HG03060 (cell line): ENCODE measurements at regions not wholly inside any gene's neighbourhood (a gene's known extent, or its start where the extent isn't known, plus 50 kb on each side); places are given as distances from the start of the nearest gene placed in this dataset.
"Not testable (repeated sequence)": the region's sequence is repeated elsewhere in the genome, so short reads cannot be mapped to it uniquely, and the experiment has no call there.

Source experiments
- ATAC-seq: cut with Tn5 transposase; IDR thresholded peaks from one replicate; pipeline ENCODE4 v1.9.1; 2021; ENCODE audit warnings: low read depth, moderate number of reproducible peaks; ENCODE audit not compliant: unreplicated experiment

DNA sequence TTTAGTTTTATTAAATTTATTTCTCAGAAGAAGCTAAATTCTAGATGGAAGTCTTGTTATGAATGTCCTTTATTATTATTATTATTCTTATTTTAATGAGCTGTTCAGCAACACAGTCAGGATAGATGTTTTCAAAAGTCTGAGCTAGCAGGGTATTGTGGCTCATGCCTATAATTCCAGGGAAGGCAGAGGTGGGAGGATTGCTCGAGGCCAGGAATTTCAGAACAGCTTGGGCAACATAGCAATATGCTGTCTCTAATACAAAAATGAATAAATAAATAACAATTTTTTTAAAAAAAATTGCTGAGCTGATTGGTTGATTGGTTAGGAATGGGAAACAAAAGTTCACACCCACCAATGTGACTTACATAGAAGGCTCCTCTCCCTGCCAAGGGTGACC lies 274.1 kb upstream of the CYRIA start:
- no peak for ATAC-seq

DNA sequence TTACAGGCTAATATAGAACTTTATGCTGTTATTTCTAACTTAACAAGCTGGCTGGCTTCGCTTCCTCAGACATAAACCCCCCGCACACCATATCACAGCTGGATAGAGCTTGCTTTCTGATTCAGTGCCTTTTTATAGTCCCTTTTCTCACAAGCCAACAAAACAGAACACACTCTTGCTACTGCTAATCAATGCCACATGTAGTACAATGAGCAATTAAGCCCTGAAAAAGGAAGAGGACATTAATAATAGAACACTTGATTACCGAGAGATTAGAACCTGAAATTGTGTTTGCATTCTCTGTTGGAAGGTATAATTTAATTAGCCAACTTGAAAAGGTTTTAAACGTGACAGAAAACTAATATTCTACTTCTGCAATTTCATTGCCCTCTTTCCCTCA lies 267.7 kb upstream of the CYRIA start:
- no peak for ATAC-seq

DNA sequence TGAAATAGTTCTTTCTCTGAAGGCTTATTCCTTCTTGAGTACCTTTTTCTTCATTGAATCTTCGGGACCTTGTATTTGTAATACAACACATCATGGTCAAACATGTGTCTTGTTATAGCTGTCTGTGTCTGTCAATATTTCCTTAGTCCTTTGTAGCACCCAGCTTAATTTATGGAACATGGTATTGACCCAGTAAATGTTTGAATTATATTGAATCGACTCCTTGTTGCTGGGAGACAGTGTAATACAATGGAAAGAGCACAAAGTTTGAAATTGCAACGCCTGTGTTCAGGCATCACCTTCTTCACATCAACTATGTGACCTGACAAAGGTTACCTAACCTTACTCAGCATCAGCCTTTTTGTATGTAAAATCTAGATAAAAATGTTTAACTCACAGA lies 267.2 kb upstream of the CYRIA start:
- ATAC-seq: no peak

DNA sequence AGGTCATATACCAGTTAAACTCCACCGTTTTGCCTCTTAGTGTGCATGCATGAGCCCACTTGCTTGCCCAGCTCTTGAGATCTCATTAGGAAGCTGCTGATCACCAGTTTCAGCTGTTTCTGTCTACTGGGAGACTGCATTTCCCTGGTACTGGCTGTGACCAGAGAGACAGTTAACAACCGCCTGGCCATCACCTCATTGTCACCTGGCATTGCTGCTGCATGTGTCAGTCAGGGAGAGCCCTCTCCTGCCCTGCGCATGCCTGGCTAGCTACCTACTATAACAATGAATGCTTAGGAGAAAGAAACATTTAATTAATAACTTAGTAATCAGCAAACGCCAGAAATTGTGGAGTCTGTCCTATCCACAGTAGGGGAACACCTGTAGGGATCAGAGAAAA lies 265.8 kb upstream of the CYRIA start:
- no peak for ATAC-seq

DNA sequence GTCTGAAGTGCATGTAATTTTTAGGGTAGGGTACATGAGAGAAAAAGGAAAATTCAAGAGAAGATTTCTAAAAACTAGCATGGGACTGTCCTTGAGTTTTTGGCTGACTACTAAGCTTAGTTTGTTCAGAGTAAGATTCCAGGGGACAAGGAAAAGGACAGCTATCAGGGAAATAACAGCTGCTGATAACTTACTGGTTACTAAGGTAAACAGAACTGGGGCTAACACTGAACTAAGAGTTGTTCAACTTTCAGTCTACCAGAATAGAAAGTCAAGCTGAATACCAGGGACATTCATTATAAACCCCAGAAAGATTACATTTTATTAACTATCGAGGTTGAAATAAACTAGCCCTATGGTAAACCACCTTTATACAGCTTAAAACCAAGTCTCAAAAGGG lies 261.8 kb upstream of the CYRIA start:
- no peak for ATAC-seq

DNA sequence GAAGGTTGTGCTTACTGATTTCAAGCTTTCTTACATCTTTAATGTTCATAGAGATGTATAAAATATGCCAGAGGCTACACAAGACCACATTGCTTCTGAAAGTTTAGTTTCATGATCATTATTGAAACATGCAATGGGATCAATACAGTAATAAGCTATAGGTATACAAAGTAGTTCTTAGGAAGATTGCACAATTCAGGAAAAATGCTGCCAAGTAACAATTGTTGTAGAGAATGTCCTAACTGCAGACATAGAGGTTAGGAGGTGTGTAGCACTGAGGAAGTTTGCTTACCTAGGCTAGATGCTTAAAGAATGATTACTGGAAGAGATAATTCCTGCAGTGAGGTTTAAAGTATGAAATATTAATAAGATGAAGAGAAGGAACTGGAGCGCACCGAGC lies 259.5 kb upstream of the CYRIA start:
- no peak for ATAC-seq

DNA sequence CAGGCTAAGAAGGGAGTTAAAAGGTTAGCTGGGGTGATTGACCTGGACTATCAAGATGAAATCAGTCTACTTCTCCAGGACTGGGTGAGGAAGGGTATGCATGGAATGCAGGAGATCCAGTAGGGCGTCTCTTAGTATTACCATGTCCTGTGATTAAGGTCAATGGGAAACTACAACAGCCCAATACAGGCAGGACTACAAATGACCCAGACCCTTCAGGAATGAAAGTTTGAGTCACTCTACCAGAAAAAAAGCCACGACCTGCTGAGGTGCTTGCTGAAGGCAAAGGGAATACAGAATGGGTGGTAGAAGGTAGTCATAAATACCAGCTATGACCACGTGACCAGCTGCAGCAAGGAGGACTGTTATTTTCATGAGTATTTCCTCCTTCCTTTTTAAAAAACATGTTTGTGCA lies 249.7 kb upstream of the CYRIA start:
- ATAC-seq: not testable (repeated sequence)

DNA sequence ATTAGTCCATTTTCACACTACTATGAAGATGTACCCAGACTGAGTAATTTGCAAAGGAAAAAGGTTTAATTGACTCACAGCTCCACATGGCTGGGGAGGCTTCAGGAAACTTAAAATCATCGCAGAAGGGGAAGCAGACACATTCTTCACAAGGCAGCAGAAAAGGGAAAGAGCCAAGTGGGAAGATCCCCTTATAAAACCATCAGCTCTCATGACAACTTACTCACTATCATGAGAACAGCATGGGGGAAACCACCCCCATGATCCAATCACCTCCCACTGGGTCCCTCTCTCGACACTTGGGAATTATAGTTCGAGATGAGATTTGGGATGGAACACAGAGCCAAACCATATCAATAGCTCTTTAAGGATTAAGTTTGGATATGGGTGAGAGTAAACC lies 246.1 kb upstream of the CYRIA start:
- no peak for ATAC-seq

DNA sequence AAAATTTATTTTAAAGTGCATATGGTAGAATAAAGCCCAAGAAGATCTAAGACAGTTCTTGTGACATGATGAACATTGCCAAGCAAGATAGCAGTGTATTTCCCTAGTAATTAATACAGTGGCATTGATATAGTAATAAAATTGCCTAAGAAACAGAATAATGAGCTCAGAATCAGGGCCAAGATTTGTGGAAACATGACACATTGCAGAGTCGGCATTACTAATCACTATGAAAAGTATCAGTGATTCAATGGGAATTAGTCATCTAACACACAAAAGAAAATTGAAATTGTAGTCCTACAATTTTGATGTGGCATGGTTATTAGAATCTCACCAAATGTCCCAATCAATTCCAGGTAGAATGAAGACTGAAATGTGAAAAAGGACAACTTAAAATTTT lies 243.0 kb upstream of the CYRIA start:
- ATAC-seq: no peak

DNA sequence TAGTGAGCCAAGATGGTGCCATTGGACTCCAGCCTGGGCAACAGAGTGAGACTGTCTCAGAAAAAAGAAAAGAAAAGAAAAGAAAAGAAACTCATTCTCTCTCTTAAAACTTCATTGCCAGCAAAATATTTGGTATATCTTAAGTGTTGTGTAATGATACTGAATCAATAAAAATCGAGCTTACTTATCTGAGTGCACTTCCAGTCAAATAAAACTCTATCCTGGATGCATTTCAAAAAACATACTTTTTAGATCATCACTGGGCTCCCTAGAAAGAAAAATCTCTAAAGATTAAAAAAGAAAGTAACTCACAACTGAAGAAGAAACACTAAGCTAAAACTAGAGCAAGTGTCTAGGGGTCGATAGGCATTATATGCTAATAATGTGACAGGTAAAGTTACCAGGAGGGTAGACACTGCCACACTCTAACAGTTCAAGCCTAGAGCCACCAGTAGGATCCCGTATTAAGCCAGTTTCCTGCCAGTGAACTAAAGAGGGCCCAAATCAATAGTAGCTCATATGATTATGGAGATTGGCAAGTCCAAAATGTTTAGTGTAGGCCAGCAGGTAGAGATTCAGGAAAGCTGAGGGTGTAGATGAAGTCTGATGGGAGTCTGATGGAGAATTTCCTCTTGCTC lies 242.1 kb upstream of the CYRIA start:
- ATAC-seq: no peak

DNA sequence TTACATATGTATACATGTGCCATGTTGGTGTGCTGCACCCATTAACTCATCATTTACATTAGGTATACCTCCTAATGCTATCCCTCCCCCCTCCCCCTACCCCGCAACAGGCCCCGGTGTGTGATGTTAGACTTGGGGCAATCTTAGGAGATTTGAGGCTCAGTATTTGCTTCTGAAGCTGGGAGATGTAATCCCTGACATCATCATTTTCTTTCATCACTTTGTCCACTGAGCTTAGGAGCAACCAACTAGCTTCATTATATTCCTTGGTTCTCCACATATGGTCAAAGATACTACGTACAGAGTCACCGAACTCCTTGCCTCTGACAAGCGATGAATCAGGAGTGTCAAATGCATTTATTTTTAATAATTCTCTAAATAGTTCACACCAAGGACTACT lies 239.7 kb upstream of the CYRIA start:
- not testable (repeated sequence) for ATAC-seq

DNA sequence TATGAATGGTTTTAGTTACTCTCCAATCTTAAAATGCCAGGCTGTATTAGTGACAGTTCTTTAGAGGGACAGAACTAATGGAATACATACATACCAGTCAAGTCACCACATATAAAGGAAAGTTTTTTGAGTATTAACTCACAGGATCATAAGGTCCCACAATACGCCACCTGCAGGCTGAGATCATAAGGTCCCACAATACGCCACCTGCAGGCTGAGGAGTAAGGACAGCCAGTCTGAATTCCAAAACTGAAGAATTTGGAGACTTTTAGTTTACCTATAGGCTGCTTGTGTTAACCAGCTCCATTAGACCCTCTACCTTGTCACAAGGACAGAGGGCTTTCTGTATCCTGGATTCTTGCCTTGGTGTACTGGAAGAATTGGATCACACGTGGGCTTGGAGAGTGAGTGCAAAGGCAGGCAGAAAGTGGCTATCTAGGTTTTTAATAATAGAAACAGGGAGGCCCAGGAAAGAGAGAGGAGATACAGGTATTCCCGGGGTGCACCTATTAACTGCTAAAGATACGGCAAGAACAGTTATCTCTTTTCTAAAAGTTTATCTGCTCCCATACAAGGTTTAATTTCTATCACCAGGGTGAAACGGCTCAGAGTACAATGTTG lies 234.9 kb upstream of the CYRIA start:
- peak; percentile 55 for ATAC-seq

DNA sequence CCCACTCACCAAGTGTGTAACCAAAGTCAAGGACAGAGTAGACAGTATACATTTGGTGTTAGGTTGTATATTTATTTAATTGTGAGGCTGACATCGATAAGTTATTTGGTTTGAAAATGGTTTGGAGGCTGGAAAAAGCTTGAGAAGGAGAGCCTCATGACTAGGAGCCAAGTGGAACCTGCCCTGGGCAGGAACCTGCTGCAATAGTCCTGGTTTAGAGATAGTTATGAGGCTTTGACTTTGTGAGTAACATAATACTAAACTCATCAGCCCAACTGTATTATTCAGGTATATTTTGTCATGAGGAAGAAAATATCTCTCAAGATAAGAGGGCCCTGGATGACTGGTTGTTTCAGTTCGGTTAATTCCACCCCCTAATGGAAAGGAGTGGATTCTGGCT lies 234.3 kb upstream of the CYRIA start:
- no peak for ATAC-seq

DNA sequence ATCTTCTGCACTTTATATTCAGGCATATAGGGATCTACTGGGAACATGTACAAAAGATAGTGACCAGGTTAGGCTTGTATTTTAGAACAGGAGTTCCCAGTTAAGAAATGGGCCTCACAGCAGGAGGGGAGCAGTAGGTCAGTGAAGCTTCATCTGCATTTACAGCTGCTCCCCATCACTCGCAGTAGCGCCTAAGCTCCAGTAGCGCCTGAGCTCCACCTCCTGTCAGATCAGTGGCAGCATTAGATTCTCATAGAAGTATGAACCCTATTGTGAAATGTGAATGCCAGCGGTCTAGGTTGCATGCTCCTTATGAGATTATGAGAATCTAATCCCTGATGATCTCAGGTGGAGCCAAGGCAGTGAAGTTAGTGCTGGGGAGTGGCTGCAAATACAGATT lies 224.4 kb upstream of the CYRIA start:
- ATAC-seq: no peak

DNA sequence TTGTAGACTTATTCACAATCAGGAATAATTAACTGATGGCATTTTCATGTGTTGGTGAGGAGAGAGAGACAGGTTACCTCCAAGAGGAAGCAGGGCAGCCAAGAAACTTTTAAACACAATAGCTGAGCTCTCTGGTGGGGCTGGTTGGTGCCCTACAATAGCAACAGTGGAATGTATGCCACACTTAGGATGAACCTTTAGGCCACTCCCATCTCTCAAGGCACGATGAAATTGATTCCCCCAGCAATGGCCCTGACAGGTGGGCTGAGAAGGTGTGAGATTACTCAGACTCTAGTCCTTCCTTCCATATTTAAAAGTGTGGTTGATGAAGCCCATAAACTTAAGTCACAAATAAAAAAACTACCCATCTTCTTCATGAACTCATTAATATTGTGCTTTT lies 219.4 kb upstream of the CYRIA start:
- no peak for ATAC-seq

DNA sequence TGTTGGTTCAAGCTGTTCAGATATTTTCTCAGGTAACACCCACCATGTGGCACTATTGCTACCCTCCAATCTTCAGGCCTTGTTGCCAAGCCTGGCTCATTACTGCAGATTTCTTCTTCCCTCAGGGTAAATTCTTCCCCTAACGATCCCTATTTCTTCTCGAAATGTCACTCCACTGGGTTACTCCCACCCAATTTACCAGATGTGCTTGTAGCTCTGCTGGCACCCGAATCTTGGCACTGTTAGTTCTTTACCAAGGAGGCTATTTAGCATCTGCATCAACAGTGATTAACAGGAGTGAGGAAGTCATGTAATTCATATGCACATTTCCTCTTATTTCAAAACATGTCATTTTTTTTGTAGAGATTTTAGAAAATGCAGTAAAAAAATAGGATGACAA lies 217.1 kb upstream of the CYRIA start:
- no peak for ATAC-seq

DNA sequence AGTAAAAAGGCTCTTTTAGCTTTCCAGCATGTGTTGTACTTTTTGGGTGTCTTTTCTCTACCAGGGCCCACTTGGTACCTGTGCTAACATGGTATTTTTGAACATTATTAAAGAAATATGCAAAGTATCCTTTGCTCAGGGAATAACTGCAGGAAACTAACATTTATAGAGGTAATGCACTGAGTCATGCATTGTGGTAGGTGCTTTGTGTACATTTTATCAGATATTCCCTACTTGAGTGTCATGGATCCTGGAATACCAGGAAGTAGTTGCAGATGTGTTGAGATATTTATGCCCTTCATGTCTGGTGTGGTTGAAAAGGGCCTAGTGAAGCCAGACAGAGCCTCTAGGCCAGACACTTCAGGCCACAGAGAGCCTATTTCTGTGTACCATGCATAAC lies 215.5 kb upstream of the CYRIA start:
- no peak for ATAC-seq

DNA sequence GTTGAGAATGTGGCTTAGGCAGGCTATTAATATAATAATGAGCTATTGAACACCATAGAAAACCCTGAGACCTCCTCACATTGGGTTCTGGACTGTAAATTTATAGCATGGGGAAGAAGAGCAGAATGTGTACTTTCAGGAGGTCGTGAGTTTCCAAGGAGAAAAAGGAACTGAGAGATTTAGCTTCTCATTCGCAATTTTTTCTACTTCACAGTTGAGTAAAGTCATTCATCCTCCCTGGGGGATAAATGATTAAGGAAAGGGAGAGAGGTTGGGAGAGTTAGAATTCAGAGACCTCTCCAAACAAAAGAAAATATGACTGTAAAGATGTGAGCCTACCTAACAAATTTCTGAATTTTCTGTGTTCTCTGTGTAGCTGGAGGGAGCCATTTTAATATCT lies 205.8 kb upstream of the CYRIA start:
- ATAC-seq: no peak

DNA sequence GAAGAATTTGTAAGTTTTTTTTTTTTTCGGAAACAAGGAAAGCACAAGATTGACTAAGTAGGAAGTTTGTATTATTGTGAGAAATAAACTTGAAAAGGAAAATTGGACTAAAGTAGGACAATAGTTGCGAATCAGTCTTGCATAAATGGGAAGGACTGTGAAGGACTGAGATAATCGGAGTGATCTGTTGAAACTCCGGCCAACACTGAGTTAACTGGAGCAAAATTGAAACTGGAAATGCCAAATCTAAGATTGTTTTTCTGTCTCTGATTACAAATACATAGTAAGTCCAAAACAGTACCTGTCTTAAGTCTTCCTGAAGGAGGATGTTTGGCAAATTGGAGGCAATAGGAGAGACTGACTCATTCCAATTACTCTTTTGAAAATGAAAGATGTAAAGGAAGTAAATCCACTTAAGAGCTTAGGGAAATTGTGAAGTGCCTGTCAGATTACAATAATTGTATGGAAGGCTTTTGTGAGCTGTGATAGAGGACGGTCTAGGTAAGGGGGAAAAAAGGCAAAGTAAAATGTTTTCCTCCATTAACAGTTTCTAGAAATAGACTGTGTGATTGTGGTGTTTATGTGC lies 204.9 kb upstream of the CYRIA start:
- no peak for ATAC-seq

DNA sequence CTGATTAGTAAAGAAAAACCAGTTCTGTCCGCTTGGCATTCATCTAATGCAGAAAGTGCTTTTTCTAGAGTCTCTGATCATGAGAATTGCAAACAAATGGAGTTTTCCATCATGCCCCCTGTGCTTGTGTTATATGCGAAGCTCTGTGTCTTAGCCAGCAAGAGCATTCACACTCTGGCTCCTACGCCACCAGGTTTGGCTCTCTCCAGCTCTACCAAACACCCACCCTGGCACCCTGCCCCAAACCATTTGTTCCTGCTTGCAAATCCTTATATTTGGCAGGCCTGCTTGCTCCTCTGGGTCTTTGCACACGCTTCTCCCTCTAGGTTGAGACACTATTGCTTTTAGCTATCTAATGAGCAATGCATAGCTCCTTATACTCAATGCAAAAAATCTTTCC lies 204.1 kb upstream of the CYRIA start:
- no peak for ATAC-seq

DNA sequence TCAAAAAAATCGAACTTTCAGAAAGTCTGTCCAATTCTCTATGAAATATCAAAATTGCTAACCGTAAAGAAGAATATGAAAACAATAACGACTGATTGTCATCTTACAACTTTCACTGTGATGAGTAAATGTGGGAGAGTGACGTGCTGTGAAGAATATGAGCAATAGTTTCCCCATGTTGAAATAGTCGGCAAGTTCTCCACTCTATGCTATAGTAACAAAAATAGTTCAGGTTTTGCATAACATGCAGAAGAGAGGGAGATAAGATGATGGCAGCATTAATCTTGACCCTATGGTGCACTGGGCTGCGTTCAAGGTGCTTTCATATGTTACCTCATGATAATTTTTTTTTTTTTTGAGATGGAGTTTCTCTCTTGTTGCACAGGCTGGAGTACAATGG lies 196.8 kb upstream of the CYRIA start:
- ATAC-seq: no peak

DNA sequence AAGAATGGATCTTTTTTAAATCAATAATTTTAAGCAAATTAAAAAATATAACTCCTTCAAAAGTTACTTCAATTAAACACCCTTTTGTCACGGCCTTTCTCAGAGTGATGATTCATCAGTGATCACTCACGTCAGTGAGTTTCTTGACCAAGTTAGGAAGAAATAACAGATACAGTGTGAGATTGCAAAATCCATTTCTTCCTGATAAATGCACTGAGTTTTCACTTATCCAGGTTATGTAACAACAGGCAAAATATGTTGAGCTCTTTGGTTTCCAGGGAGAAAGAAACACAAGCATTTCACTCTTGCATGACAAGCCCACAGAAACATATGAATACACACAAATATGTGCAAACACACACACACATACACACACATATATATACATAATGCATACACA lies 195.9 kb upstream of the CYRIA start:
- no peak for ATAC-seq
